ENCODE measurements at regions not wholly inside any gene's neighbourhood (a gene's known extent, or its start where the extent isn't known, plus 50 kb on each side); places are given as distances from the start of the nearest gene placed in this dataset.

DNA sequence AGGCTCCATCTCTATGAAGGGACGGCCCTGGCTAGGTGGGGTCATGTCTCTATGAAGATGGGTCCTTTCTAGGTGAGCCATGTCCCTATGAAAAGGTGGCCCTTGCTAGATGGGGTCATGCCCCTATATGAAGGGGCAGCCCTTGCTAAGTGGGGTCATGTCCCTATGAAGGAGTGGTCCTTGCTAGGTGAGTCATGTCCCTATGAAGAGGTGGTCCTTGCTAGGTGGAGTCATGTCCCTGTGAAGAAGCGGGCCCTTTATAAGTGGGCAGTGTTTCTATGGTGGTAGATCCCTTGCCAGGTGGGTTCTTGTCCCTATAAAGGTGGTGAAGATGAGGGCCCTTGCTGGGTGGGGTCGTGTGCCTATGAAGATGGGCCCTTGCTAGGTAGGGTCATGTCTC lies 283.0 kb upstream of the IRX2 start:
- H3K27ac ChIP-seq (ENCODE audit: extremely low read depth, low read depth, low read length), result no peak overlapping the region
- ATAC-seq, result no peak
- H3K9me1 ChIP-seq (ENCODE audit: control insufficient read depth, insufficient read depth, low read length), result no peaks in the 10 kb centered on the region
- H3K4me2 ChIP-seq (ENCODE audit: insufficient read depth, low read length), result no peak overlapping the region
- intact Hi-C loops (cut with micrococcal nuclease) (no loop called here), in situ Hi-C loops (cut with MboI) (no loop called here)
- peaks cover 0 to 13% of the 10 kb centered on the region in 2 experiments; a peak in 2 of 5 replicates for H3K27me3 ChIP-seq (ENCODE audit: control insufficient read depth in 2 of 2, insufficient read depth in 2 of 2, low read length in 2 of 2)
- H3K4me3 ChIP-seq, result no peak overlapping the region
- no peaks in the 10 kb centered on the region for H3K9me3 ChIP-seq (replicated peaks; ENCODE audit: control insufficient read depth, insufficient read depth, low read depth, low read length)
- FAIRE-seq, result no peak
- H3K9ac ChIP-seq (ENCODE audit: insufficient read depth in 1 of 2, low read depth in 2 of 2, low read length in 2 of 2), result no peak overlapping the region
- H3K4me1 ChIP-seq (replicated peaks in 1 of 2; ENCODE audit: control insufficient read depth in 2 of 2, insufficient read depth in 2 of 2, low read length in 2 of 2), result no peaks in the 10 kb centered on the region
- no peaks in the 10 kb centered on the region for H3K36me3 ChIP-seq (ENCODE audit: control insufficient read depth, insufficient read depth, low read length)
- no peak for TF ChIP-seq NFXL1 (CRISPR knock-in tag; IDR thresholded peaks at IDR 0.05)
- no peak for TF ChIP-seq ESRRA (IDR thresholded peaks at IDR 0.05; ENCODE audit: borderline replicate concordance, low read depth)
- TF ChIP-seq ZNF57 (CRISPR knock-in tag; IDR thresholded peaks at IDR 0.05), result no peak
- no peak for TF ChIP-seq HNRNPK (IDR thresholded peaks at IDR 0.05; ENCODE audit: low read depth, low read length, poor library complexity, severe bottlenecking)
- no peak for TF ChIP-seq ZNF609 (CRISPR knock-in tag; IDR thresholded peaks at IDR 0.05; ENCODE audit: borderline replicate concordance)
- TF ChIP-seq RCOR1 (IDR thresholded peaks at IDR 0.05; ENCODE audit: borderline replicate concordance in 1 of 2, low read depth in 2 of 2, low read length in 2 of 2), result no peak
- no peak for TF ChIP-seq TAF7 (tag; IDR thresholded peaks at IDR 0.05)
- TF ChIP-seq TEAD4 (IDR thresholded peaks at IDR 0.05; ENCODE audit: low read length), result no peak
- TF ChIP-seq TEAD4 (CRISPR knock-in tag; IDR thresholded peaks at IDR 0.05; ENCODE audit: borderline replicate concordance), result no peak
- no peak for TF ChIP-seq DNMT1 (IDR thresholded peaks at IDR 0.05)
- TF ChIP-seq EP300 (IDR thresholded peaks at IDR 0.05; ENCODE audit: low read length), result no peak
- TF ChIP-seq E2F4 (CRISPR knock-in tag; IDR thresholded peaks at IDR 0.05; ENCODE audit: low read depth), result no peak
- no peak for TF ChIP-seq OTX1 (CRISPR knock-in tag; IDR thresholded peaks at IDR 0.05)
- no peak for TF ChIP-seq ZKSCAN3 (CRISPR knock-in tag; IDR thresholded peaks at IDR 0.05)
- no peak for TF ChIP-seq JUN (IDR thresholded peaks at IDR 0.05; ENCODE audit: borderline replicate concordance, low read depth, low read length)
- no peak for TF ChIP-seq JUN (CRISPR knock-in tag; IDR thresholded peaks at IDR 0.05; ENCODE audit: borderline replicate concordance)
- TF ChIP-seq IRF2 (CRISPR knock-in tag; IDR thresholded peaks at IDR 0.05), result no peak
- TF ChIP-seq ZNF41 (CRISPR knock-in tag; conservative IDR thresholded peaks at IDR 0.05), result no peak
- no peak overlapping the region for H2AFZ ChIP-seq (ENCODE audit: low read depth, low read length)
- no peaks in the 10 kb centered on the region for H3K79me2 ChIP-seq (ENCODE audit: control insufficient read depth, insufficient read depth, low read length)
- ChIA-PET POLR2A (no interaction called here), CTCF (ENCODE audit: low intra/inter-chr PET ratio) (no interaction called here)
- H4K20me1 ChIP-seq (replicated peaks; ENCODE audit: control insufficient read depth, insufficient read depth, low read length), result no peaks in the 10 kb centered on the region; the same call in 1 of the 2 replicates
- 0% methylated on average over 3 of the region's 3 CpGs for WGBS (ENCODE audit: insufficient coverage, low coverage, missing lambda C conversion rate)
- no peak for DNase-seq (ENCODE audit: extremely low read depth in 1 of 4, low spot score in 3 of 4)
- no TSS peak for BruUV-seq (replicated peaks)
